ENCODE measurements at regions not wholly inside any gene's neighbourhood (a gene's known extent, or its start where the extent isn't known, plus 50 kb on each side); places are given as distances from the start of the nearest gene placed in this dataset.

- Histone ChIP-seq H3K27ac (ENCODE audit: low read length) (no peak overlapping the region), H3K9ac (ENCODE audit: low read length) (no peak overlapping the region), H3K27me3 (ENCODE audit: control insufficient read depth, insufficient read depth, low read length) (peaks cover 95% of the 10 kb centered on the region), H3K9me3 (ENCODE audit: control insufficient read depth, low read depth, low read length) (peaks cover 24% of the 10 kb centered on the region), H3K4me1 (ENCODE audit: control insufficient read depth, low read depth, low read length) (no peaks in the 10 kb centered on the region), H3K36me3 (ENCODE audit: control insufficient read depth, low read depth, low read length) (no peaks in the 10 kb centered on the region), H3K4me3 (ENCODE audit: low read length) (no peak overlapping the region)
These were observed 218.2 kb upstream of the FMR1 start for GRCh38 chrX:147693511-147693910.

- H3K27me3 ChIP-seq (ENCODE audit: control insufficient read depth, insufficient read depth, low read length), result peaks cover 98% of the 10 kb centered on the region
- no peak overlapping the region for H3K4me3 ChIP-seq (ENCODE audit: low read length)
- no peaks in the 10 kb centered on the region for H3K4me1 ChIP-seq (ENCODE audit: control insufficient read depth, low read depth, low read length)
- no peak overlapping the region for H3K9ac ChIP-seq (ENCODE audit: low read length)
- peaks cover 32% of the 10 kb centered on the region for H3K9me3 ChIP-seq (ENCODE audit: control insufficient read depth, low read depth, low read length)
- H3K36me3 ChIP-seq (ENCODE audit: control insufficient read depth, low read depth, low read length), result no peaks in the 10 kb centered on the region
- H3K27ac ChIP-seq (ENCODE audit: low read length), result no peak overlapping the region
These were observed 212.7 kb upstream of the FMR1 start for GRCh38 chrX:147699061-147699460.

- no peak overlapping the region for H3K4me3 ChIP-seq (ENCODE audit: low read length)
- H3K4me1 ChIP-seq (ENCODE audit: control insufficient read depth, low read depth, low read length), result no peaks in the 10 kb centered on the region
- H3K27me3 ChIP-seq (ENCODE audit: control insufficient read depth, insufficient read depth, low read length), result peaks cover 42% of the 10 kb centered on the region
- H3K9me3 ChIP-seq (ENCODE audit: control insufficient read depth, low read depth, low read length), result peaks cover 18% of the 10 kb centered on the region
- no peaks in the 10 kb centered on the region for H3K36me3 ChIP-seq (ENCODE audit: control insufficient read depth, low read depth, low read length)
- H3K27ac ChIP-seq (ENCODE audit: low read length), result no peak overlapping the region
- no peak overlapping the region for H3K9ac ChIP-seq (ENCODE audit: low read length)
These were observed 201.4 kb upstream of the FMR1 start for GRCh38 chrX:147710301-147710700.

GRCh38 chrX:147733369-147733768 is 178.3 kb upstream of the FMR1 start:
- no peak overlapping the region for H3K9ac ChIP-seq (ENCODE audit: low read length)
- H3K9me3 ChIP-seq (ENCODE audit: control insufficient read depth, low read depth, low read length), result peaks cover 24% of the 10 kb centered on the region
- no peak overlapping the region for H3K4me3 ChIP-seq (ENCODE audit: low read length)
- no peaks in the 10 kb centered on the region for H3K36me3 ChIP-seq (ENCODE audit: control insufficient read depth, low read depth, low read length)
- peaks cover 7% of the 10 kb centered on the region for H3K4me1 ChIP-seq (ENCODE audit: control insufficient read depth, low read depth, low read length)
- H3K27me3 ChIP-seq (ENCODE audit: control insufficient read depth, insufficient read depth, low read length), result no peaks in the 10 kb centered on the region
- no peak overlapping the region for H3K27ac ChIP-seq (ENCODE audit: low read length)

GRCh38 chrX:147735364-147735763 is 176.4 kb upstream of the FMR1 start:
- Histone ChIP-seq H3K9ac (ENCODE audit: low read length) (no peak overlapping the region), H3K27ac (ENCODE audit: low read length) (no peak overlapping the region), H3K4me3 (ENCODE audit: low read length) (no peak overlapping the region), H3K9me3 (ENCODE audit: control insufficient read depth, low read depth, low read length) (peaks cover 21% of the 10 kb centered on the region), H3K4me1 (ENCODE audit: control insufficient read depth, low read depth, low read length) (peaks cover 7% of the 10 kb centered on the region), H3K36me3 (ENCODE audit: control insufficient read depth, low read depth, low read length) (no peaks in the 10 kb centered on the region), H3K27me3 (ENCODE audit: control insufficient read depth, insufficient read depth, low read length) (no peaks in the 10 kb centered on the region)

- H3K27ac ChIP-seq (ENCODE audit: low read length), result no peak overlapping the region
- H3K27me3 ChIP-seq (ENCODE audit: control insufficient read depth, insufficient read depth, low read length), result no peaks in the 10 kb centered on the region
- no peaks in the 10 kb centered on the region for H3K36me3 ChIP-seq (ENCODE audit: control insufficient read depth, low read depth, low read length)
- H3K9me3 ChIP-seq (ENCODE audit: control insufficient read depth, low read depth, low read length), result peaks cover 16% of the 10 kb centered on the region
- H3K9ac ChIP-seq (ENCODE audit: low read length), result no peak overlapping the region
- H3K4me3 ChIP-seq (ENCODE audit: low read length), result no peak overlapping the region
- peaks cover 7% of the 10 kb centered on the region for H3K4me1 ChIP-seq (ENCODE audit: control insufficient read depth, low read depth, low read length)
These were observed 175.7 kb upstream of the FMR1 start for GRCh38 chrX:147736045-147736444.

GRCh38 chrX:147737690-147738089 is 174.0 kb upstream of the FMR1 start:
- Histone ChIP-seq H3K9ac (ENCODE audit: low read length) (no peak overlapping the region), H3K27me3 (ENCODE audit: control insufficient read depth, insufficient read depth, low read length) (no peaks in the 10 kb centered on the region), H3K4me1 (ENCODE audit: control insufficient read depth, low read depth, low read length) (peaks cover 7% of the 10 kb centered on the region), H3K27ac (ENCODE audit: low read length) (no peak overlapping the region), H3K36me3 (ENCODE audit: control insufficient read depth, low read depth, low read length) (no peaks in the 10 kb centered on the region), H3K4me3 (ENCODE audit: low read length) (no peak overlapping the region), H3K9me3 (ENCODE audit: control insufficient read depth, low read depth, low read length) (peaks cover 16% of the 10 kb centered on the region)

GRCh38 chrX:147738265-147738664 is 173.5 kb upstream of the FMR1 start:
- H3K27ac ChIP-seq (ENCODE audit: low read length), result no peak overlapping the region
- H3K9ac ChIP-seq (ENCODE audit: low read length), result no peak overlapping the region
- H3K9me3 ChIP-seq (ENCODE audit: control insufficient read depth, low read depth, low read length), result peaks cover 16% of the 10 kb centered on the region

GRCh38 chrX:147739196-147739595 is 172.5 kb upstream of the FMR1 start:
- no peaks in the 10 kb centered on the region for H3K36me3 ChIP-seq (ENCODE audit: control insufficient read depth, low read depth, low read length)
- peaks cover 7% of the 10 kb centered on the region for H3K4me1 ChIP-seq (ENCODE audit: control insufficient read depth, low read depth, low read length)
- H3K9ac ChIP-seq (ENCODE audit: low read length), result no peak overlapping the region
- H3K27ac ChIP-seq (ENCODE audit: low read length), result no peak overlapping the region
- H3K4me3 ChIP-seq (ENCODE audit: low read length), result no peak overlapping the region
- peaks cover 19% of the 10 kb centered on the region for H3K9me3 ChIP-seq (ENCODE audit: control insufficient read depth, low read depth, low read length)
- no peaks in the 10 kb centered on the region for H3K27me3 ChIP-seq (ENCODE audit: control insufficient read depth, insufficient read depth, low read length)

More at GRCh38 chrX:147738265-147738664, 173.5 kb upstream of the FMR1 start:
- no peak overlapping the region for H3K4me3 ChIP-seq (ENCODE audit: low read length)
- peaks cover 7% of the 10 kb centered on the region for H3K4me1 ChIP-seq (ENCODE audit: control insufficient read depth, low read depth, low read length)
- H3K36me3 ChIP-seq (ENCODE audit: control insufficient read depth, low read depth, low read length), result no peaks in the 10 kb centered on the region
- no peaks in the 10 kb centered on the region for H3K27me3 ChIP-seq (ENCODE audit: control insufficient read depth, insufficient read depth, low read length)

GRCh38 chrX:147741776-147742175 is 169.9 kb upstream of the FMR1 start:
- no peaks in the 10 kb centered on the region for H3K27me3 ChIP-seq (ENCODE audit: control insufficient read depth, insufficient read depth, low read length)
- no peaks in the 10 kb centered on the region for H3K4me1 ChIP-seq (ENCODE audit: control insufficient read depth, low read depth, low read length)

GRCh38 chrX:147749308-147749707 is 162.4 kb upstream of the FMR1 start:
- Histone ChIP-seq H3K27me3 (ENCODE audit: control insufficient read depth, insufficient read depth, low read length) (no peaks in the 10 kb centered on the region), H3K9me3 (ENCODE audit: control insufficient read depth, low read depth, low read length) (peaks cover 34% of the 10 kb centered on the region), H3K4me1 (ENCODE audit: control insufficient read depth, low read depth, low read length) (no peaks in the 10 kb centered on the region), H3K9ac (ENCODE audit: low read length) (no peak overlapping the region), H3K27ac (ENCODE audit: low read length) (no peak overlapping the region), H3K4me3 (ENCODE audit: low read length) (no peak overlapping the region), H3K36me3 (ENCODE audit: control insufficient read depth, low read depth, low read length) (no peaks in the 10 kb centered on the region)

More at GRCh38 chrX:147741776-147742175, 169.9 kb upstream of the FMR1 start:
- Histone ChIP-seq H3K36me3 (ENCODE audit: control insufficient read depth, low read depth, low read length) (no peaks in the 10 kb centered on the region), H3K27ac (ENCODE audit: low read length) (no peak overlapping the region), H3K9ac (ENCODE audit: low read length) (no peak overlapping the region), H3K4me3 (ENCODE audit: low read length) (no peak overlapping the region), H3K9me3 (ENCODE audit: control insufficient read depth, low read depth, low read length) (peaks cover 29% of the 10 kb centered on the region)

- H3K9ac ChIP-seq (ENCODE audit: low read length), result no peak overlapping the region
- peaks cover 20% of the 10 kb centered on the region for H3K9me3 ChIP-seq (ENCODE audit: control insufficient read depth, low read depth, low read length)
- no peak overlapping the region for H3K4me3 ChIP-seq (ENCODE audit: low read length)
- no peaks in the 10 kb centered on the region for H3K36me3 ChIP-seq (ENCODE audit: control insufficient read depth, low read depth, low read length)
- no peaks in the 10 kb centered on the region for H3K27me3 ChIP-seq (ENCODE audit: control insufficient read depth, insufficient read depth, low read length)
- H3K27ac ChIP-seq (ENCODE audit: low read length), result no peak overlapping the region
- no peaks in the 10 kb centered on the region for H3K4me1 ChIP-seq (ENCODE audit: control insufficient read depth, low read depth, low read length)
These were observed 154.0 kb upstream of the FMR1 start for GRCh38 chrX:147757750-147758149.

Data from iPS-18a (cell line).